Left lobe of liver (tissue), 2 donors: ENCODE measurements at regions not wholly inside any gene's neighbourhood (a gene's known extent, or its start where the extent isn't known, plus 50 kb on each side); places are given as distances from the start of the nearest gene placed in this dataset.
A peak's percentile ranks its signal among the peaks of the same experiment; 100 is the strongest.
"Not testable (repeated sequence)": the region's sequence is repeated elsewhere in the genome, so short reads cannot be mapped to it uniquely, and the experiment has no call there.

ENCODE experiments used
- ATAC-seq: fragments of 200-7000 bp; cut with Tn5 transposase; one replicate; pipeline ENCODE4 v1.9.1; 2020; ENCODE audit warnings: mild to moderate bottlenecking, moderate library complexity
- DNase-seq: peaks from one replicate; pipeline ENCODE4 v3.0.0-alpha.2; 2020; ENCODE audit warnings: low spot score
- donor health status: DM: no; HTN: no; CAD: no; lungs with moderate emphysema.
- donor health status: DM: no; HTN: yes; CAD: no.

- DNase-seq (no peak), ATAC-seq (no peak)
Observed at GRCh38 chr2:176423819-176424218, 154.6 kb downstream of the MTX2 start.

GRCh38 chr2:176424746-176425145 is 155.5 kb downstream of the MTX2 start:
- ATAC-seq (no peak), DNase-seq (no peak)

- ATAC-seq, result no peak
- no peak for DNase-seq
Observed at GRCh38 chr2:176427549-176427948, 158.3 kb downstream of the MTX2 start.

- not testable (repeated sequence) for DNase-seq, ATAC-seq
Observed at GRCh38 chr2:176428944-176429469, 159.8 kb downstream of the MTX2 start.

- DNase-seq, result no peak
- no peak for ATAC-seq
Observed at GRCh38 chr2:176432434-176432833, 163.2 kb downstream of the MTX2 start.

GRCh38 chr2:176435729-176436128 is 166.5 kb downstream of the MTX2 start:
- no peak for ATAC-seq
- no peak for DNase-seq

- ATAC-seq (no peak), DNase-seq (no peak)
Observed at GRCh38 chr2:176443946-176444345, 174.7 kb downstream of the MTX2 start.

- DNase-seq (no peak), ATAC-seq (no peak)
Observed at GRCh38 chr2:176445956-176446355, 176.7 kb downstream of the MTX2 start.

GRCh38 chr2:176446718-176447414 is 177.6 kb downstream of the MTX2 start:
- DNase-seq, result no peak
- no peak for ATAC-seq

GRCh38 chr2:176447616-176448015 is 178.4 kb downstream of the MTX2 start:
- DNase-seq (no peak), ATAC-seq (no peak)

- DNase-seq, result no peak
Observed at GRCh38 chr2:176449852-176450251, 180.6 kb downstream of the MTX2 start.

GRCh38 chr2:176453784-176454183 is 184.5 kb downstream of the MTX2 start:
- ATAC-seq (peak; percentile 41), DNase-seq (no peak)

More at GRCh38 chr2:176449852-176450251, 180.6 kb downstream of the MTX2 start:
- ATAC-seq, result no peak

GRCh38 chr2:176454893-176455815 is 185.9 kb downstream of the MTX2 start:
- DNase-seq (peak; percentile 80), ATAC-seq (peak; percentile 97)

GRCh38 chr2:176455816-176456291 is 186.6 kb downstream of the MTX2 start:
- DNase-seq, result no peak
- ATAC-seq, result no peak

- DNase-seq (no peak), ATAC-seq (no peak)
Observed at GRCh38 chr2:176457481-176457880, 188.2 kb downstream of the MTX2 start.

- no peak for ATAC-seq
- no peak for DNase-seq
Observed at GRCh38 chr2:176461098-176461808, 192.0 kb downstream of the MTX2 start.

GRCh38 chr2:176461809-176462670 is 192.8 kb downstream of the MTX2 start:
- peak; percentile 83 for ATAC-seq

GRCh38 chr2:176463546-176463945 is 194.3 kb downstream of the MTX2 start:
- DNase-seq, result no peak
- ATAC-seq, result no peak

More at GRCh38 chr2:176461809-176462670, 192.8 kb downstream of the MTX2 start:
- DNase-seq, result no peak

GRCh38 chr2:176464886-176465564 is 195.8 kb downstream of the MTX2 start:
- no peak for DNase-seq
- ATAC-seq, result no peak
